SU-DHL-6 (cell line): ENCODE measurements at regions not wholly inside any gene's neighbourhood (a gene's known extent, or its start where the extent isn't known, plus 50 kb on each side); places are given as distances from the start of the nearest gene placed in this dataset.

Source experiments
- H2AFZ ChIP-seq: fragments of 200-600 bp; sonication (generic); 2 replicates; pipeline ENCODE4 v1.6.1; 2014; ENCODE audit warnings: low read depth, mild to moderate bottlenecking, moderate library complexity, mixed read lengths, antibody characterized with exemption, low read length; ENCODE audit not compliant: severe bottlenecking
- H3F3A ChIP-seq: fragments of 200-600 bp; shearing (Covaris generic); 2 replicates; pipeline ENCODE4 v1.6.0; 2016; ENCODE audit warnings: antibody characterized with exemption, mild to moderate bottlenecking; ENCODE audit not compliant: insufficient read depth
- H3K27ac ChIP-seq: fragments of 200-600 bp; sonication (generic); 2 replicates; pipeline ENCODE4 v1.5.1; 2016; ENCODE audit warnings: low read depth, mild to moderate bottlenecking, low read length, moderate library complexity, mixed read lengths
- H3K27me3 ChIP-seq: fragments of 200-600 bp; sonication (generic), shearing (Covaris generic); 2 replicates; pipeline ENCODE4 v1.6.0; 2014; ENCODE audit warnings: mild to moderate bottlenecking, low read length
- H3K36me3 ChIP-seq: fragments of 200-600 bp; sonication (generic); 2 replicates; pipeline ENCODE4 v1.6.1; 2014; ENCODE audit warnings: mild to moderate bottlenecking, low read length, mixed read lengths
- H3K4me2 ChIP-seq: fragments of 300-600, 200-600 bp; shearing (Covaris generic), sonication (generic); 2 replicates; pipeline ENCODE4 v1.6.0; 2014; ENCODE audit warnings: low read length, low read depth, mild to moderate bottlenecking; ENCODE audit not compliant: poor library complexity, severe bottlenecking
- H3K4me3 ChIP-seq: fragments of 200-600 bp; sonication (generic); 2 replicates; pipeline ENCODE4 v1.5.1; 2014; ENCODE audit warnings: antibody characterized with exemption, low read length, mild to moderate bottlenecking, mixed read lengths; ENCODE audit not compliant: insufficient read depth, poor library complexity, severe bottlenecking
- H3K79me2 ChIP-seq: fragments of 200-600 bp; sonication (generic); 2 replicates; pipeline ENCODE4 v1.6.1; 2014; ENCODE audit warnings: mild to moderate bottlenecking, low read length, moderate library complexity; ENCODE audit not compliant: insufficient read depth
- H3K9ac ChIP-seq: fragments of 200-600 bp; sonication (generic); 2 replicates; pipeline ENCODE4 v1.7.0; 2014; ENCODE audit warnings: mild to moderate bottlenecking, low read length
- H3K9me2 ChIP-seq: fragments of 200-600 bp; sonication (generic); replicated peaks from 2 replicates; pipeline ENCODE4 v1.6.1; 2014; ENCODE audit warnings: low read length; ENCODE audit not compliant: insufficient read depth
- H3K9me3 ChIP-seq: fragments of 200-600 bp; sonication (generic); 2 replicates; pipeline ENCODE4 v1.6.1; 2014; ENCODE audit warnings: low read length, mixed read lengths; ENCODE audit not compliant: insufficient read depth
- H4K20me1 ChIP-seq: fragments of 200-600 bp; sonication (generic); 2 replicates; pipeline ENCODE4 v1.6.1; 2014; ENCODE audit warnings: low read depth, mild to moderate bottlenecking, antibody characterized with exemption, low read length, moderate library complexity, mixed read lengths
- CTCF ChIP-seq: fragments of 200-600 bp; sonication (generic); IDR thresholded peaks from one replicate; pipeline ENCODE4 v1.5.1; 2017; ENCODE audit warnings: antibody characterized with exemption, mild to moderate bottlenecking, low read length, moderate library complexity; ENCODE audit not compliant: insufficient read depth, poor library complexity, severe bottlenecking
- EZH2phosphoT487 ChIP-seq: fragments of 200-600 bp; sonication (generic), shearing (Covaris generic); conservative IDR thresholded peaks from 2 replicates; pipeline ENCODE4 v1.6.1; 2018; ENCODE audit warnings: mild to moderate bottlenecking, antibody characterized with exemption, low read length, moderate library complexity, mixed read lengths

GRCh38 chr15:93233710-93234109 lies 144.7 kb upstream of the RGMA start:
- no peak overlapping the region for H3K9ac ChIP-seq
- H3K36me3 ChIP-seq = no peaks in the 10 kb centered on the region
- no peaks in the 10 kb centered on the region for H3K79me2 ChIP-seq
- no peaks in the 10 kb centered on the region for H4K20me1 ChIP-seq
- H3F3A ChIP-seq = no peaks in the 10 kb centered on the region
- H3K9me2 ChIP-seq = no peaks in the 10 kb centered on the region
- no peak overlapping the region for H3K4me3 ChIP-seq
- H3K27me3 ChIP-seq = no peaks in the 10 kb centered on the region
- no peaks in the 10 kb centered on the region for H3K9me3 ChIP-seq
- H2AFZ ChIP-seq = no peak overlapping the region
- TF ChIP-seq EZH2phosphoT487 (no peak), CTCF (no peak)
- H3K4me2 ChIP-seq = no peak overlapping the region
- no peak overlapping the region for H3K27ac ChIP-seq

- TF ChIP-seq CTCF (no peak), EZH2phosphoT487 (no peak)
- Histone ChIP-seq H3K27ac (no peak overlapping the region), H3K79me2 (no peaks in the 10 kb centered on the region), H3K4me2 (no peak overlapping the region), H3F3A (no peaks in the 10 kb centered on the region), H3K9me3 (no peaks in the 10 kb centered on the region), H3K4me3 (no peak overlapping the region), H3K9ac (no peak overlapping the region), H4K20me1 (no peaks in the 10 kb centered on the region), H2AFZ (no peak overlapping the region), H3K36me3 (no peaks in the 10 kb centered on the region), H3K27me3 (no peaks in the 10 kb centered on the region), H3K9me2 (no peaks in the 10 kb centered on the region)
These were observed 143.8 kb upstream of the RGMA start for GRCh38 chr15:93232845-93233244.

- Histone ChIP-seq H3K9me3 (no peaks in the 10 kb centered on the region), H3K4me3 (no peak overlapping the region), H4K20me1 (no peaks in the 10 kb centered on the region), H3F3A (no peaks in the 10 kb centered on the region), H2AFZ (no peak overlapping the region), H3K4me2 (no peak overlapping the region), H3K36me3 (no peaks in the 10 kb centered on the region), H3K27ac (no peak overlapping the region), H3K9ac (no peak overlapping the region), H3K27me3 (no peaks in the 10 kb centered on the region), H3K79me2 (no peaks in the 10 kb centered on the region), H3K9me2 (no peaks in the 10 kb centered on the region)
- TF ChIP-seq CTCF = no peak
- TF ChIP-seq EZH2phosphoT487 = no peak
These were observed 143.0 kb upstream of the RGMA start for GRCh38 chr15:93231994-93232393.
